ENCODE measurements at regions not wholly inside any gene's neighbourhood (a gene's known extent, or its start where the extent isn't known, plus 50 kb on each side); places are given as distances from the start of the nearest gene placed in this dataset.

DNA sequence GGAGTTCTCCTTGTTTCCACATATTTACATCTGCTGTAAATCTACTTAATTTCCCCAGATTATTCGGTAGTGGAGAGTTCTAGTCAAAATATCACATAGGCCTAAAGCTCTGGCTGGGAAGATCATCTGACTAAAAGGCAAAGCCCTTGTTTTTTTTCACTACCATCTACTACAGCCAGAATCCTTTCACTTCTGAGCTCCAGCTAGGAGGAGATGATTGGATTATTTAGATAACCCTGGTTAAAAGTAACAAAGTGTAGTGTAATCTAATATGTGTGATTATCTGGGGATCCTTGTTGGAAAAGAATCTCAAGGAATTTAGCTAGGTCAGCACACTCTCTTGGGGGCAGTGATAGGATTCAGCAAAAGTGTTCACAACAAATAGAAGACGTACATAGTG is 125.4 kb downstream of the DYRK2 start:
- TF ChIP-seq, protein P1, sequence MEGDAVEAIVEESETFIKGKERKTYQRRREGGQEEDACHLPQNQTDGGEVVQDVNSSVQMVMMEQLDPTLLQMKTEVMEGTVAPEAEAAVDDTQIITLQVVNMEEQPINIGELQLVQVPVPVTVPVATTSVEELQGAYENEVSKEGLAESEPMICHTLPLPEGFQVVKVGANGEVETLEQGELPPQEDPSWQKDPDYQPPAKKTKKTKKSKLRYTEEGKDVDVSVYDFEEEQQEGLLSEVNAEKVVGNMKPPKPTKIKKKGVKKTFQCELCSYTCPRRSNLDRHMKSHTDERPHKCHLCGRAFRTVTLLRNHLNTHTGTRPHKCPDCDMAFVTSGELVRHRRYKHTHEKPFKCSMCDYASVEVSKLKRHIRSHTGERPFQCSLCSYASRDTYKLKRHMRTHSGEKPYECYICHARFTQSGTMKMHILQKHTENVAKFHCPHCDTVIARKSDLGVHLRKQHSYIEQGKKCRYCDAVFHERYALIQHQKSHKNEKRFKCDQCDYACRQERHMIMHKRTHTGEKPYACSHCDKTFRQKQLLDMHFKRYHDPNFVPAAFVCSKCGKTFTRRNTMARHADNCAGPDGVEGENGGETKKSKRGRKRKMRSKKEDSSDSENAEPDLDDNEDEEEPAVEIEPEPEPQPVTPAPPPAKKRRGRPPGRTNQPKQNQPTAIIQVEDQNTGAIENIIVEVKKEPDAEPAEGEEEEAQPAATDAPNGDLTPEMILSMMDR (IDR thresholded peaks at IDR 0.05) = no peak
- TF ChIP-seq EP300 (IDR thresholded peaks at IDR 0.05) = no peak

Data from ovary (tissue), 3 donors.